H9 (cell line): ENCODE measurements at regions not wholly inside any gene's neighbourhood (a gene's known extent, or its start where the extent isn't known, plus 50 kb on each side); places are given as distances from the start of the nearest gene placed in this dataset.

Source experiments
- DNase-seq: peaks from one replicate; pipeline ENCODE4 v3.0.0-alpha.2; 2017
- H2AFZ ChIP-seq: one replicate; pipeline ENCODE4 v1.6.1; 2013; ENCODE audit warnings: mild to moderate bottlenecking, low read length, control low read depth, moderate library complexity
- H2AK5ac ChIP-seq: 2 replicates; pipeline ENCODE4 v1.6.1; 2013; ENCODE audit warnings: low read length, control low read depth, mixed read lengths; ENCODE audit not compliant: insufficient read length
- H2BK120ac ChIP-seq: one replicate; pipeline ENCODE4 v1.6.1; 2013; ENCODE audit warnings: low read depth, mild to moderate bottlenecking, low read length, control low read depth, inconsistent platforms; ENCODE audit not compliant: poor library complexity, severe bottlenecking
- H2BK12ac ChIP-seq: 2 replicates; pipeline ENCODE4 v1.6.1; 2013; ENCODE audit warnings: low read length, control low read depth, mixed read lengths, low read depth; ENCODE audit not compliant: insufficient read length
- H2BK15ac ChIP-seq: 2 replicates; pipeline ENCODE4 v1.6.1; 2013; ENCODE audit warnings: low read depth, low read length, control low read depth
- H2BK20ac ChIP-seq: one replicate; pipeline ENCODE4 v1.6.1; 2013; ENCODE audit warnings: low read depth, mild to moderate bottlenecking, low read length, control low read depth, inconsistent platforms; ENCODE audit not compliant: poor library complexity, severe bottlenecking
- H2BK5ac ChIP-seq: 2 replicates; pipeline ENCODE4 v1.6.1; 2013; ENCODE audit warnings: low read length, control low read depth, mixed read lengths; ENCODE audit not compliant: insufficient read length
- H3K14ac ChIP-seq: 2 replicates; pipeline ENCODE4 v1.6.1; 2013; ENCODE audit warnings: low read length, control low read depth; ENCODE audit not compliant: insufficient read depth
- H3K18ac ChIP-seq: 2 replicates; pipeline ENCODE4 v1.6.1; 2013; ENCODE audit warnings: low read depth, mild to moderate bottlenecking, mixed read lengths, low read length, control low read depth; ENCODE audit not compliant: insufficient read length
- H3K23ac ChIP-seq: 2 replicates; pipeline ENCODE4 v1.6.1; 2013; ENCODE audit warnings: low read length, control low read depth, mixed read lengths, low read depth; ENCODE audit not compliant: insufficient read length
- H3K23me2 ChIP-seq: 2 replicates; pipeline ENCODE4 v1.6.1; 2013; ENCODE audit warnings: low read depth, mild to moderate bottlenecking, mixed read lengths, low read length, control low read depth; ENCODE audit not compliant: insufficient read length, poor library complexity, severe bottlenecking
- H3K27ac ChIP-seq: 2 replicates; pipeline ENCODE4 v1.5.1; 2013; ENCODE audit warnings: low read length, control low read depth, mixed read lengths, low read depth; ENCODE audit not compliant: insufficient read length
- H3K27me3 ChIP-seq: 2 replicates; pipeline ENCODE4 v1.6.1; 2013; ENCODE audit warnings: low read length, control low read depth, inconsistent platforms; ENCODE audit not compliant: insufficient read depth
- H3K4ac ChIP-seq: 2 replicates; pipeline ENCODE4 v1.6.1; 2013; ENCODE audit warnings: low read depth, mild to moderate bottlenecking, control low read depth, inconsistent platforms, low read length, moderate library complexity
- H3K4me1 ChIP-seq: 2 replicates; pipeline ENCODE4 v1.6.1; 2013; ENCODE audit warnings: low read length, control low read depth, inconsistent platforms; ENCODE audit not compliant: insufficient read depth
- H3K4me2 ChIP-seq: 2 replicates; pipeline ENCODE4 v1.6.1; 2013; ENCODE audit warnings: low read length, control low read depth, mixed read lengths; ENCODE audit not compliant: insufficient read length, insufficient read depth
- H3K56ac ChIP-seq: 2 replicates; pipeline ENCODE4 v1.6.1; 2013; ENCODE audit warnings: low read depth, mild to moderate bottlenecking, mixed read lengths, low read length, control low read depth; ENCODE audit not compliant: insufficient read length
- H3K79me1 ChIP-seq: 2 replicates; pipeline ENCODE4 v1.6.1; 2013; ENCODE audit warnings: low read depth, mild to moderate bottlenecking, moderate library complexity, low read length, control low read depth, inconsistent platforms; ENCODE audit not compliant: insufficient read depth, poor library complexity, severe bottlenecking
- H3K79me2 ChIP-seq: 2 replicates; pipeline ENCODE4 v1.6.1; 2013; ENCODE audit warnings: low read length, control low read depth, inconsistent platforms; ENCODE audit not compliant: insufficient read depth
- H3K9ac ChIP-seq: 2 replicates; pipeline ENCODE4 v1.6.1; 2013; ENCODE audit warnings: low read length, control low read depth, mixed read lengths; ENCODE audit not compliant: insufficient read length; ENCODE audit errors: extremely low read depth
- H3K9me3 ChIP-seq: one replicate; pipeline ENCODE4 v1.6.1; 2013; ENCODE audit warnings: low read depth, low read length, inconsistent platforms; ENCODE audit not compliant: control insufficient read depth
- H3T11ph ChIP-seq: one replicate; pipeline ENCODE4 v1.6.1; 2013; ENCODE audit warnings: mild to moderate bottlenecking, low read length, control low read depth, inconsistent platforms
- H4K20me1 ChIP-seq: one replicate; pipeline ENCODE4 v1.6.1; 2013; ENCODE audit not compliant: control insufficient read depth, insufficient read length, insufficient read depth
- H4K5ac ChIP-seq: 2 replicates; pipeline ENCODE4 v1.6.1; 2013; ENCODE audit warnings: low read depth, mild to moderate bottlenecking, mixed read lengths, low read length, control low read depth; ENCODE audit not compliant: insufficient read length
- H4K8ac ChIP-seq: replicated peaks from 2 replicates; pipeline ENCODE4 v1.6.1; 2013; ENCODE audit warnings: low read length, control low read depth, mixed read lengths, low read depth; ENCODE audit not compliant: insufficient read length
- H4K91ac ChIP-seq: 2 replicates; pipeline ENCODE4 v1.6.1; 2013; ENCODE audit warnings: low read depth, mild to moderate bottlenecking, moderate library complexity, mixed read lengths, low read length, control low read depth; ENCODE audit not compliant: insufficient read length
- H3K27ac Mint-ChIP-seq, 3 experiments: 2 replicates in 2 of 3; 3 replicates in 1 of 3; pipeline ENCODE4 v1.8.0; 2020 to 2021; ENCODE audit warnings: mixed read lengths in 3 of 3, mild to moderate bottlenecking in 1 of 3, moderate library complexity in 1 of 3
- H3K27me3 Mint-ChIP-seq: 2 replicates; pipeline ENCODE4 v1.8.0; 2021; ENCODE audit warnings: low read depth, mild to moderate bottlenecking, moderate library complexity, mixed read lengths
- H3K36me3 Mint-ChIP-seq, 3 experiments: 2 replicates in 2 of 3; 3 replicates in 1 of 3; pipeline ENCODE4 v1.8.0; 2020 to 2021; ENCODE audit warnings: low read depth in 3 of 3, mixed read lengths in 3 of 3; ENCODE audit not compliant: insufficient read depth in 1 of 3
- H3K4me1 Mint-ChIP-seq, 2 experiments: 2 replicates each; pipeline ENCODE4 v1.8.0; 2020; ENCODE audit warnings: mixed read lengths in 2 of 2
- H3K4me3 Mint-ChIP-seq, 2 experiments: 2 replicates in 1 of 2; 3 replicates in 1 of 2; pipeline ENCODE4 v1.8.0; 2020 to 2021; ENCODE audit warnings: mild to moderate bottlenecking in 2 of 2, mixed read lengths in 2 of 2, moderate library complexity in 1 of 2
- H3K9me3 Mint-ChIP-seq, 2 experiments: 2 replicates in 1 of 2; 3 replicates in 1 of 2; pipeline ENCODE4 v1.8.0; 2020; ENCODE audit warnings: mild to moderate bottlenecking in 2 of 2, mixed read lengths in 2 of 2, moderate library complexity in 1 of 2
- CTCF ChIP-seq: fragments of 200-600 bp; sonication (generic); conservative IDR thresholded peaks from 3 replicates; pipeline ENCODE4 v1.8.0; 2021; ENCODE audit warnings: antibody characterized with exemption, mild to moderate bottlenecking
- WGBS: extraction: QIAGEN DNeasy Blood & Tissue Kit; methylation state at CpG from one replicate; pipeline ENCODE4 v1.1.7; 2013; ENCODE audit warnings: missing lambda C conversion rate, low lambda C conversion rate, mixed read lengths; ENCODE audit not compliant: insufficient read length; ENCODE audit errors: extremely low coverage; 5-methylcytosine and 5-hydroxymethylcytosine counted together

- H4K91ac ChIP-seq, result no peak overlapping the region
- H2AK5ac ChIP-seq, result no peak overlapping the region
- no peak overlapping the region for H3K56ac ChIP-seq
- H3K23me2 ChIP-seq, result no peaks in the 10 kb centered on the region
- H3K18ac ChIP-seq, result no peak overlapping the region
- H3K9me3 ChIP-seq, result no peaks in the 10 kb centered on the region
- no peaks in the 10 kb centered on the region for H3K27me3 ChIP-seq
- no peak overlapping the region for H2BK20ac ChIP-seq
- no peak overlapping the region for H2BK12ac ChIP-seq
- H3K14ac ChIP-seq, result no peak overlapping the region
- no peak overlapping the region for H3K4me2 ChIP-seq
- DNase-seq, result no peak
- H3K27ac ChIP-seq, result no peak overlapping the region
- no peak overlapping the region for H2AFZ ChIP-seq
- Mint-ChIP-seq H3K27me3 (no peaks in the 10 kb centered on the region), H3K36me3 (no peaks in the 10 kb centered on the region), H3K27ac (no peak overlapping the region), H3K4me1 (peaks cover 0 to 7% of the 10 kb centered on the region in 2 experiments; a peak in 3 of 4 replicates), H3K9me3 (no peaks in the 10 kb centered on the region), H3K4me3 (no peak overlapping the region)
- no peaks in the 10 kb centered on the region for H4K20me1 ChIP-seq
- H3K4ac ChIP-seq, result no peak overlapping the region
- H2BK120ac ChIP-seq, result no peak overlapping the region
- H3K79me2 ChIP-seq, result no peaks in the 10 kb centered on the region
- H2BK15ac ChIP-seq, result no peak overlapping the region
- no peak overlapping the region for H4K8ac ChIP-seq
- H2BK5ac ChIP-seq, result no peak overlapping the region
- H3K23ac ChIP-seq, result no peak overlapping the region
- no peak overlapping the region for H4K5ac ChIP-seq
- no peaks in the 10 kb centered on the region for H3K4me1 ChIP-seq
- H3K79me1 ChIP-seq, result no peaks in the 10 kb centered on the region
- no peak for TF ChIP-seq CTCF
- no peak overlapping the region for H3T11ph ChIP-seq
- WGBS, result no CpG with 5 or more reads among the region's 1 CpG
- H3K9ac ChIP-seq, result no peak overlapping the region
Observed at GRCh38 chr2:193845604-193846003, 1650.9 kb upstream of the TMEFF2 start.
